ENCODE measurements at regions not wholly inside any gene's neighbourhood (a gene's known extent, or its start where the extent isn't known, plus 50 kb on each side); places are given as distances from the start of the nearest gene placed in this dataset.
A peak's percentile ranks its signal among the peaks of the same experiment; 100 is the strongest.

- H3K27me3 Mint-ChIP-seq (ENCODE audit: low read depth) = no peaks in the 10 kb centered on the region
- no peak overlapping the region for H3K27ac Mint-ChIP-seq
- H3K4me1 Mint-ChIP-seq = no peaks in the 10 kb centered on the region
- no peaks in the 10 kb centered on the region for H3K36me3 Mint-ChIP-seq (ENCODE audit: low read depth)
- peaks cover 19% of the 10 kb centered on the region for H3K9me3 Mint-ChIP-seq
- TF ChIP-seq CTCF (IDR thresholded peaks at IDR 0.05; ENCODE audit: unreplicated experiment in 3 of 3) = no peak
- H3K4me3 Mint-ChIP-seq = no peak overlapping the region
Observed at GRCh38 chr15:31848621-31849020, 181.7 kb upstream of the CHRNA7 start.

- Mint-ChIP-seq H3K4me1 (no peaks in the 10 kb centered on the region), H3K9me3 (peaks cover 29% of the 10 kb centered on the region), H3K27me3 (ENCODE audit: low read depth) (peaks cover 5% of the 10 kb centered on the region), H3K27ac (no peak overlapping the region), H3K36me3 (ENCODE audit: low read depth) (no peaks in the 10 kb centered on the region), H3K4me3 (no peak overlapping the region)
- no peak for TF ChIP-seq CTCF (IDR thresholded peaks at IDR 0.05; ENCODE audit: unreplicated experiment in 3 of 3)
Observed at GRCh38 chr15:31852933-31853799, 177.1 kb upstream of the CHRNA7 start.

- H3K27me3 Mint-ChIP-seq (ENCODE audit: low read depth) = peaks cover 5% of the 10 kb centered on the region
Observed at GRCh38 chr15:31856581-31856980, 173.7 kb upstream of the CHRNA7 start.

GRCh38 chr15:31857194-31857593 is 173.1 kb upstream of the CHRNA7 start:
- Mint-ChIP-seq H3K9me3 (peaks cover 17% of the 10 kb centered on the region), H3K4me3 (no peak overlapping the region), H3K4me1 (no peaks in the 10 kb centered on the region), H3K36me3 (ENCODE audit: low read depth) (peaks cover 2% of the 10 kb centered on the region), H3K27me3 (ENCODE audit: low read depth) (peaks cover 5% of the 10 kb centered on the region), H3K27ac (no peak overlapping the region)
- TF ChIP-seq CTCF (IDR thresholded peaks at IDR 0.05; ENCODE audit: unreplicated experiment in 3 of 3) = no peak

More at GRCh38 chr15:31856581-31856980, 173.7 kb upstream of the CHRNA7 start:
- Mint-ChIP-seq H3K4me1 (no peaks in the 10 kb centered on the region), H3K27ac (no peak overlapping the region), H3K9me3 (peaks cover 17% of the 10 kb centered on the region), H3K4me3 (no peak overlapping the region), H3K36me3 (ENCODE audit: low read depth) (no peaks in the 10 kb centered on the region)
- no peak for TF ChIP-seq CTCF (IDR thresholded peaks at IDR 0.05; ENCODE audit: unreplicated experiment in 3 of 3)

DNA sequence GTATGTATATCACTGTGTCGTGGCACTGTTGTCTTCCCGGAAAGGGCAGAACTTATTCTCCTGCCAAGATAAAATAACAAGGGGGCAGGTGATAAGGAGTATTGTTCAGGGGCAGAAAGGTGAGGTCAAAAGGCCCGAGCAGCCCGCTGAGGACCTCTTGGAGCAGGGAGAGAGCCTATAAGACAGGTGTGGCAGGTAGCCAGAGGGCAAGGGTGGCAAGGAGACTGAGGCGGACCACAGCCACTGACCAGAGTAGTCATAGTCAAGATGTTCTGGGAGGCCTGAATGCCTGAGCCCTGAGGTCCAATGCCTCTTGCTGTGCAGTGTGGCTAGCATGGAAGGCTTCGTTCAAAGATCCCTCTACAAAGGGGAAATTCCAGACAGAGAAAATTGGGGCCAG is 172.3 kb upstream of the CHRNA7 start:
- H3K9me3 Mint-ChIP-seq = peaks cover 18% of the 10 kb centered on the region
- no peak overlapping the region for H3K4me3 Mint-ChIP-seq
- H3K27ac Mint-ChIP-seq = no peak overlapping the region
- H3K36me3 Mint-ChIP-seq (ENCODE audit: low read depth) = peaks cover 3% of the 10 kb centered on the region
- TF ChIP-seq CTCF (IDR thresholded peaks at IDR 0.05; ENCODE audit: unreplicated experiment in 3 of 3) = no peak
- peaks cover 5% of the 10 kb centered on the region for H3K27me3 Mint-ChIP-seq (ENCODE audit: low read depth)
- H3K4me1 Mint-ChIP-seq = no peaks in the 10 kb centered on the region

GRCh38 chr15:31866248-31866647 is 164.1 kb upstream of the CHRNA7 start:
- H3K27me3 Mint-ChIP-seq (ENCODE audit: low read depth) = peaks cover 14% of the 10 kb centered on the region
- peaks cover 18% of the 10 kb centered on the region for H3K4me1 Mint-ChIP-seq
- H3K9me3 Mint-ChIP-seq = peaks cover 7% of the 10 kb centered on the region
- H3K4me3 Mint-ChIP-seq = peak overlapping the region in 2 of 3 experiments; percentile 27 to 36
- peaks cover 3% of the 10 kb centered on the region for H3K36me3 Mint-ChIP-seq (ENCODE audit: low read depth)
- H3K27ac Mint-ChIP-seq = peak overlapping the region in 1 of 3 experiments; percentile 8
- no peak for TF ChIP-seq CTCF (IDR thresholded peaks at IDR 0.05; ENCODE audit: unreplicated experiment in 3 of 3)
